ENCODE measurements at regions not wholly inside any gene's neighbourhood (a gene's known extent, or its start where the extent isn't known, plus 50 kb on each side); places are given as distances from the start of the nearest gene placed in this dataset.

GRCh38 chr1:199959033-199959774 is 68.3 kb upstream of the NR5A2 start:
- in situ Hi-C loops (cut with MboI; ENCODE audit: low sequenced_read_pairs), result no loop called here

- in situ Hi-C loops (cut with MboI; ENCODE audit: low sequenced_read_pairs), result no loop called here
Observed at GRCh38 chr1:199959775-199960110, 67.8 kb upstream of the NR5A2 start.

- in situ Hi-C loops (cut with MboI; ENCODE audit: low sequenced_read_pairs), result no loop called here
Observed at GRCh38 chr1:199970125-199970524, 57.4 kb upstream of the NR5A2 start.

GRCh38 chr1:199976496-199977144 is 50.9 kb upstream of the NR5A2 start:
- in situ Hi-C loops (cut with MboI; ENCODE audit: low sequenced_read_pairs), result no loop called here

Data from HL-60/S4 treated with retinoic acid at 250 ng/mL for 4 days and 3 days (cell line).